ENCODE measurements at regions not wholly inside any gene's neighbourhood (a gene's known extent, or its start where the extent isn't known, plus 50 kb on each side); places are given as distances from the start of the nearest gene placed in this dataset.

GRCh38 chr13:33528896-33529295 is 243.3 kb upstream of the STARD13 start:
- H3K9me3 ChIP-seq (replicated peaks; ENCODE audit: control insufficient read depth, insufficient read depth, low read length): no peaks in the 10 kb centered on the region; the same call in 2 of the 3 replicates
- H3K36me3 ChIP-seq (ENCODE audit: control insufficient read depth in 2 of 2, insufficient read depth in 2 of 2, low read length in 1 of 2): no peaks in the 10 kb centered on the region
- in situ Hi-C loops (cut with MboI): loop anchor here (25.0 kb wide), 1 partner anchor 1092 kb away; the partner anchor contains the start of gene N4BP2L1
- intact Hi-C loops (cut with micrococcal nuclease; ENCODE audit: unreplicated experiment): no loop called here
- no peaks in the 10 kb centered on the region for H4K20me1 ChIP-seq (ENCODE audit: control insufficient read depth, insufficient read depth)
- no peak for TF ChIP-seq NRF1 (conservative IDR thresholded peaks at IDR 0.05; ENCODE audit: low read depth, low read length)
- TF ChIP-seq HDGF (IDR thresholded peaks at IDR 0.05): no peak
- no peak for TF ChIP-seq IRF3 (IDR thresholded peaks at IDR 0.05)
- TF ChIP-seq TBL1XR1 (IDR thresholded peaks at IDR 0.05; ENCODE audit: low read depth, low read length): no peak
- TF ChIP-seq SMAD5 (IDR thresholded peaks at IDR 0.05; ENCODE audit: low read depth): no peak
- no peak for TF ChIP-seq CEBPB (IDR thresholded peaks at IDR 0.05; ENCODE audit: borderline replicate concordance in 1 of 2, low read depth in 2 of 2, low read length in 2 of 2)
- no peak for TF ChIP-seq HDAC6 (IDR thresholded peaks at IDR 0.05; ENCODE audit: unreplicated experiment)
- no peak for TF ChIP-seq TCF12 (IDR thresholded peaks at IDR 0.05; ENCODE audit: low read depth, low read length)
- no peak for TF ChIP-seq SREBF1 (IDR thresholded peaks at IDR 0.05; ENCODE audit: low read length)
- no peak for TF ChIP-seq IRF5 (IDR thresholded peaks at IDR 0.05; ENCODE audit: borderline replicate concordance)
- no peak for TF ChIP-seq SMAD1 (IDR thresholded peaks at IDR 0.05; ENCODE audit: low read depth, partially characterized antibody)
- TF ChIP-seq NKRF (conservative IDR thresholded peaks at IDR 0.05): no peak
- TF ChIP-seq SUZ12 (IDR thresholded peaks at IDR 0.05; ENCODE audit: unreplicated experiment): no peak
- TF ChIP-seq TAF1 (IDR thresholded peaks at IDR 0.05; ENCODE audit: borderline replicate concordance, low read depth, low read length): no peak
- TF ChIP-seq EGR1 (IDR thresholded peaks at IDR 0.05; ENCODE audit: borderline replicate concordance in 1 of 2, low read depth in 2 of 2, low read length in 2 of 2): no peak
- H3K4me3 ChIP-seq: no peak overlapping the region
- no peak overlapping the region for H3K27ac ChIP-seq (ENCODE audit: control insufficient read depth, insufficient read depth)
- ChIA-PET SMC1A (ENCODE audit: uncharacterized antibody, unreplicated experiment) (no interaction called here), RAD21 (ENCODE audit: unreplicated experiment) (no interaction called here), POLR2A (no interaction called here), CTCF (interaction anchor here (0.6 kb wide), 1 partner anchor 1009 kb away, joined by 3 read pairs; no protein-coding TSS in a partner anchor)
- DNase-seq (ENCODE audit: low read depth, low spot score): no peak
- no peak overlapping the region for H3K4me2 ChIP-seq (ENCODE audit: control insufficient read depth, insufficient read depth)
- no peak for FAIRE-seq
- WGBS (ENCODE audit: insufficient coverage, insufficient replicate concordance, low lambda C conversion rate, missing lambda C conversion rate): 29% methylated on average over 2 of the region's 2 CpGs
- no peaks in the 10 kb centered on the region; the same call in 1 of the 2 replicates for H3K4me1 ChIP-seq (ENCODE audit: control insufficient read depth, insufficient read depth, low read length)
- no peak overlapping the region for H3K9ac ChIP-seq (ENCODE audit: control insufficient read depth, insufficient read depth, low read length)
- BruUV-seq (replicated peaks): no TSS peak
- no peaks in the 10 kb centered on the region for H3K79me2 ChIP-seq (ENCODE audit: control insufficient read depth, insufficient read depth, low read length)
- no peaks in the 10 kb centered on the region for H3K27me3 ChIP-seq (replicated peaks in 1 of 2; ENCODE audit: control insufficient read depth in 2 of 2, insufficient read depth in 2 of 2, low read length in 1 of 2)
- H2AFZ ChIP-seq (ENCODE audit: control insufficient read depth, low read depth, low read length): no peak overlapping the region
- ATAC-seq: no peak

All from GM12878 (cell line).